ENCODE measurements at regions not wholly inside any gene's neighbourhood (a gene's known extent, or its start where the extent isn't known, plus 50 kb on each side); places are given as distances from the start of the nearest gene placed in this dataset.

DNA sequence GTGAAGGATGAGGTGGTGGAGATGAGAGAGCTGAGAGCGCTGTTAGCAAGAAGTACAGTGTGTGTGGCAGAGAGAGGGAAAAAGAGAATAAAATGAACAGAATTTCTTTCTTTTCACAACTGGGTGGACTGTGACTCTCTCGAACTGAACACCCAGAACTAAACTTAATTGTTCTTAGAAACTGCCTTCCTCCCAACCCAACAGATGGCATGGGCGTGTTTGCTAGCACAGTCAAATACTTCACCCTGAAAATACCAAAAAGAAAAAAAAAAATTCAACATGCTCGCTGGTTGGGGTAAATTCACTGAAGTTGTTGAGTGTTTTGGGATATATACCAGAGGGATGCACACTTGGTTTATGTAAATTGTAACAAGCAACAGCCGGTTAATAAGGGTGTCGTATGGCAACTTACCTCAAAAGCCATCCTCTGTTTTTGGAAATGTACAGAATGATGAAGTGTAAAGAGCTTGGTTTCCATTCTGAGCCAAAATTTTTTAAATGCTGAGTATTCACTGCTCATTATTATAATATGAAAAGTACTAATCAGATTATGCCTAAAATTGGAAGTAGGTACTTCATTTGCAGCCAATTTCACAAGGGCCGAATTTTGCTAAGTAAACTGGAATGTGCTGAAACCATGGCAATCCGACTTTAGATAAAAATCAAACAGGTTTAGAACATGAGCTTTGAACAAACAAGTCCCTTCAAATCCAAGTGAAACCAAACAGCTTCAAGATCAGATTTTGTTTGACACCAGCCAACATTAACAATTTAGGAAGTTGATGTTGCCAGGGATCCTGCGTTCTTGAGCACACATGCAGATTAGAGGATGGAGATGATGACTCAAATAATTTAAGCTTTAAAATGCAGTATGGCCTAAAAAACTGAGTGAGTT lies 115.8 kb downstream of the ZIC5 start:
- CTCF ChIA-PET = interaction anchor here (0.5 kb wide), 1 partner anchor 59 kb away, joined by 8 read pairs; no protein-coding TSS in a partner anchor
- Histone ChIP-seq H3K27me3 (ENCODE audit: control insufficient read depth, insufficient read depth, low read length) (peaks cover 11% of the 10 kb centered on the region), H3K4me3 (ENCODE audit: low read depth, low read length) (no peak overlapping the region), H3K27ac (ENCODE audit: low read depth, low read length) (no peak overlapping the region), H3K9me3 (ENCODE audit: control insufficient read depth, insufficient read depth, low read length) (no peaks in the 10 kb centered on the region)
- TF ChIP-seq, protein P1, sequence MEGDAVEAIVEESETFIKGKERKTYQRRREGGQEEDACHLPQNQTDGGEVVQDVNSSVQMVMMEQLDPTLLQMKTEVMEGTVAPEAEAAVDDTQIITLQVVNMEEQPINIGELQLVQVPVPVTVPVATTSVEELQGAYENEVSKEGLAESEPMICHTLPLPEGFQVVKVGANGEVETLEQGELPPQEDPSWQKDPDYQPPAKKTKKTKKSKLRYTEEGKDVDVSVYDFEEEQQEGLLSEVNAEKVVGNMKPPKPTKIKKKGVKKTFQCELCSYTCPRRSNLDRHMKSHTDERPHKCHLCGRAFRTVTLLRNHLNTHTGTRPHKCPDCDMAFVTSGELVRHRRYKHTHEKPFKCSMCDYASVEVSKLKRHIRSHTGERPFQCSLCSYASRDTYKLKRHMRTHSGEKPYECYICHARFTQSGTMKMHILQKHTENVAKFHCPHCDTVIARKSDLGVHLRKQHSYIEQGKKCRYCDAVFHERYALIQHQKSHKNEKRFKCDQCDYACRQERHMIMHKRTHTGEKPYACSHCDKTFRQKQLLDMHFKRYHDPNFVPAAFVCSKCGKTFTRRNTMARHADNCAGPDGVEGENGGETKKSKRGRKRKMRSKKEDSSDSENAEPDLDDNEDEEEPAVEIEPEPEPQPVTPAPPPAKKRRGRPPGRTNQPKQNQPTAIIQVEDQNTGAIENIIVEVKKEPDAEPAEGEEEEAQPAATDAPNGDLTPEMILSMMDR (IDR thresholded peaks at IDR 0.05; ENCODE audit: low read depth, low read length) = no peak
- DNase-seq (ENCODE audit: low read depth, low spot score) = no peak
- POLR2A ChIA-PET = no interaction called here

DNA sequence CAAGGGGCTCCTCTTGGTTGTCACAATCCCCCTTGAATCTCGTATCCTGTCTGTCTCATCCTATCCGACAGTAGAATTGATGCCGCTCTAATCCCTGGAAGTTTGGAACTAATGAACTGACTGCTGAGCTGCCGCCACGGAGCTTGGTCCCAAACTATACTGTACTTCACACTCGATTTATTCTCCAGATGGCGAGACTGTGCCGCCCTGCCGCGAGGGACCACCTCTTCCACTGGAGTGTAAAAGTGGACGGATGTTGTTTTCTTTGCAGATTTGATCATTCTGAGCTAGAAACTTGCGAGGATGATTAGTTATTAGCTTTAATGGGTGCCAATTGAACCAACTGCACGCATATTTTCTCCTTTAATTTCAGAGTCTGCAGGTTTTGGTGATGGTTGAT lies 117.2 kb downstream of the ZIC5 start:
- H3K27me3 ChIP-seq (ENCODE audit: control insufficient read depth, insufficient read depth, low read length) = peaks cover 11% of the 10 kb centered on the region
- H3K27ac ChIP-seq (ENCODE audit: low read depth, low read length) = no peak overlapping the region
- no peaks in the 10 kb centered on the region for H3K9me3 ChIP-seq (ENCODE audit: control insufficient read depth, insufficient read depth, low read length)
- ChIA-PET CTCF (no interaction called here), POLR2A (no interaction called here)
- TF ChIP-seq, protein P1 (IDR thresholded peaks at IDR 0.05; ENCODE audit: low read depth, low read length) = no peak
- DNase-seq (ENCODE audit: low read depth, low spot score) = no peak
- no peak overlapping the region for H3K4me3 ChIP-seq (ENCODE audit: low read depth, low read length)

DNA sequence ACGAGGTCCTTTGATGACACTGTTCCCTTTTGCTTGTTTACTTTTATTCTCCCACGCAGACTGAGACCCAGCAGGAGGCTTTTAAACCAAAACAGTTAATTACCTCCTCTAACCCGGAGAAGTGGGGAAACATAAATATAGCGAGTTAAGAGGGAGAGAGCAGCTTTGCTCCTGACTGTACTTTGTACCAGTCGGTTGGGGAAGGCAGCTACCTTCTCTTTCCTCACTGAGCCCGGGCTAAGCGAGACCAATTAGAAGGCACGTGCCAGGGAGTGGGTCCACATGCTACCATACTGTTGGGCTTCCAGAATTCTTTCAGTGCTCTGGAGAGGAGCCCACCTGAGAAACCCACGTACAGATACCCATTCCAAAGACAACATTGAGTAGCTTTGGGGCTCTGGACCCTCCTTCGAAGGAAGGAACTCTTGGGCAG lies 124.2 kb downstream of the ZIC5 start:
- no peak overlapping the region for H3K4me3 ChIP-seq (ENCODE audit: low read depth, low read length)
- ChIA-PET POLR2A (no interaction called here), CTCF (no interaction called here)
- no peaks in the 10 kb centered on the region for H3K27me3 ChIP-seq (ENCODE audit: control insufficient read depth, insufficient read depth, low read length)
- TF ChIP-seq, protein P1 (IDR thresholded peaks at IDR 0.05; ENCODE audit: low read depth, low read length) = no peak
- DNase-seq (ENCODE audit: low read depth, low spot score) = no peak
- no peak overlapping the region for H3K27ac ChIP-seq (ENCODE audit: low read depth, low read length)
- H3K9me3 ChIP-seq (ENCODE audit: control insufficient read depth, insufficient read depth, low read length) = no peaks in the 10 kb centered on the region

DNA sequence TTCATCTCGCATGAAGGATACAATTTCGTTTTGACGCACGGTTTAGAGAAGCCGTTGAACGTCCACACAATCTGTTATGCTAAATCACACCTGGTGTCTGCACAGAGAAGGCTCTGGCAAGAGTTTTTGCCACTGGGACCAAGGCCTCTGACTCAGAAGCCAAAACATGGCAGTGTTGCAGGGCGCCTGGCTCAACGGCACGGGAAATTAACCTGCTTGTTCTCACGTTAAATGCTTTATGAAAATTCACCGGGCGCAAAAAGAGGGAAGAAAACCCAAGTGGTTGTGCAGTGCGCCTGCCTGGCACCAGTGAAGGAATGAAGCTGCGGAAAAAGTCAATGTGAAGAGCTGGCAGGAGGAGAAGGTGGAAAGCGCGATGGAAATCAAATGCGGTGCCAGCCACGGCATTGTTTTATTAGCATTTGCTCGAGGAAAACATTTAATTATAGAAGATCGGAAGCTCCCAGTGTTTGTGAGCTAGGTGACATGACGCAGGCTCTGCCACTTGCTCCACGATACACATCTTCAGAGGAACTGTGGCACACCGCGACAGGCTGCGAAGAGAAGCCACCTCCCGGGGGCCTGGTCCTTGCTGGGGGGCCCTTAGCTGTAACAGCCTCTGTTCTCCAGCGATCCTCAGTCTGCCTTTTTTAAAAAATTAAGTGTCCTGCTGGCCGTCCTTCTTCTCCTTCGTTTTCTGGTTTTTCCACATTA lies 126.2 kb downstream of the ZIC5 start:
- DNase-seq (ENCODE audit: low read depth, low spot score) = no peak
- Histone ChIP-seq H3K9me3 (ENCODE audit: control insufficient read depth, insufficient read depth, low read length) (no peaks in the 10 kb centered on the region), H3K27ac (ENCODE audit: low read depth, low read length) (no peak overlapping the region), H3K4me3 (ENCODE audit: low read depth, low read length) (no peak overlapping the region), H3K27me3 (ENCODE audit: control insufficient read depth, insufficient read depth, low read length) (no peaks in the 10 kb centered on the region)
- ChIA-PET POLR2A (interaction anchor here (0.5 kb wide), 1 partner anchor 127 kb away, joined by 6 read pairs; no protein-coding TSS in a partner anchor), CTCF (no interaction called here)
- TF ChIP-seq, protein P1 (IDR thresholded peaks at IDR 0.05; ENCODE audit: low read depth, low read length) = no peak

DNA sequence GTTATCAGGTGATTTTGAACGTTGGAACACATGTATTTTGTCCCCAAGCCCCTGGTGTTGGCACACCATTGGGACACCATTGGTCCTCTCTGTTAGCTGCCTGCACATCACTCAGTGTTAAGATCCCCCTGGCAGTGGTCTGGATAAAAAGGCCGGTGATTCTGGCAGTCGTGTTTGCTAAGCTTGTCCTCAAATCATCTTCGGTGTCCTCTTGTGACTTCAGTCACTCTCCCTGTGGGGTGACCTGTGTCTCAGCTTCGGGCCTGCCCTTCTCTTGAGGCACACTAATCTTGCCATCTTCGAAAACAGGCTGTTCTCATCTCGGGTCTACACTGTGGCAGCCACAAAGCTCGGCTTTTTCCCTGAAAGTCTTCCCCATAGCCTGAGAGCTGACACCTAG lies 127.1 kb downstream of the ZIC5 start:
- TF ChIP-seq, protein P1 (IDR thresholded peaks at IDR 0.05; ENCODE audit: low read depth, low read length) = no peak
- DNase-seq (ENCODE audit: low read depth, low spot score) = no peak
- no peaks in the 10 kb centered on the region for H3K27me3 ChIP-seq (ENCODE audit: control insufficient read depth, insufficient read depth, low read length)
- CTCF ChIA-PET = no interaction called here
- H3K4me3 ChIP-seq (ENCODE audit: low read depth, low read length) = no peak overlapping the region
- no peaks in the 10 kb centered on the region for H3K9me3 ChIP-seq (ENCODE audit: control insufficient read depth, insufficient read depth, low read length)
- POLR2A ChIA-PET = no interaction called here
- no peak overlapping the region for H3K27ac ChIP-seq (ENCODE audit: low read depth, low read length)
